Activated CD8-positive, alpha-beta T cell treated with anti-CD3 and anti-CD28 coated beads for 36 hours (primary cell): ENCODE measurements at regions not wholly inside any gene's neighbourhood (a gene's known extent, or its start where the extent isn't known, plus 50 kb on each side); places are given as distances from the start of the nearest gene placed in this dataset.

Source experiments
- ATAC-seq: fragments of 200-7000 bp; cut with Tn5 transposase; one replicate; pipeline ENCODE4 v1.10.0; 2021; ENCODE audit warnings: mild to moderate bottlenecking, moderate library complexity
- CTCF ChIA-PET: fragments of 350-600 bp; sonication (Branson Sonifier 250); formaldehyde crosslinking; loops from one replicate; lab custom pipeline; 2021; ENCODE audit warnings: antibody characterized with exemption; lab: Charles Lee
- POLR2A ChIA-PET: fragments of 350-600 bp; sonication (Branson Sonifier 250); formaldehyde crosslinking; loops from one replicate; lab custom pipeline; 2021; ENCODE audit warnings: antibody characterized with exemption; lab: Charles Lee
- DNase-seq: peaks from one replicate; pipeline ENCODE4 v3.0.0-alpha.2; 2020
- H3K27ac Mint-ChIP-seq: one replicate; pipeline ENCODE4 v1.8.0; 2021; ENCODE audit warnings: mild to moderate bottlenecking, mixed read lengths
- H3K27me3 Mint-ChIP-seq: one replicate; pipeline ENCODE4 v1.8.0; 2021; ENCODE audit warnings: mixed read lengths
- H3K36me3 Mint-ChIP-seq: one replicate; pipeline ENCODE4 v1.8.0; 2021; ENCODE audit warnings: low read depth, mixed read lengths
- H3K4me1 Mint-ChIP-seq: one replicate; pipeline ENCODE4 v1.8.0; 2021; ENCODE audit warnings: low read depth, mixed read lengths
- H3K4me3 Mint-ChIP-seq: one replicate; pipeline ENCODE4 v1.8.0; 2021; ENCODE audit warnings: mild to moderate bottlenecking, moderate library complexity, mixed read lengths
- H3K9me3 Mint-ChIP-seq: one replicate; pipeline ENCODE4 v1.8.0; 2021; ENCODE audit warnings: mixed read lengths
- intact Hi-C: fragments of 100-400 bp; cut with micrococcal nuclease; formaldehyde crosslinking; loops from one replicate; pipeline ENCODE4 v1.10.0; 2022
- TF ChIP-seq, protein P1 (sequence below): fragments of 200-600 bp; IDR thresholded peaks from one replicate; pipeline ENCODE4 v1.8.0; 2022; ENCODE audit warnings: antibody characterized with exemption, mild to moderate bottlenecking

GRCh38 chr9:7957803-7958202 lies 158.2 kb upstream of the DMAC1 start:
- CTCF ChIA-PET = interaction anchor here (0.8 kb wide), 1 partner anchor 110 kb away, joined by 4 read pairs; no protein-coding TSS in a partner anchor
- Mint-ChIP-seq H3K4me3 (no peak overlapping the region), H3K36me3 (no peaks in the 10 kb centered on the region), H3K4me1 (peaks cover 8% of the 10 kb centered on the region), H3K9me3 (no peaks in the 10 kb centered on the region), H3K27ac (no peak overlapping the region), H3K27me3 (no peaks in the 10 kb centered on the region)
- ATAC-seq = no peak
- TF ChIP-seq, protein P1, sequence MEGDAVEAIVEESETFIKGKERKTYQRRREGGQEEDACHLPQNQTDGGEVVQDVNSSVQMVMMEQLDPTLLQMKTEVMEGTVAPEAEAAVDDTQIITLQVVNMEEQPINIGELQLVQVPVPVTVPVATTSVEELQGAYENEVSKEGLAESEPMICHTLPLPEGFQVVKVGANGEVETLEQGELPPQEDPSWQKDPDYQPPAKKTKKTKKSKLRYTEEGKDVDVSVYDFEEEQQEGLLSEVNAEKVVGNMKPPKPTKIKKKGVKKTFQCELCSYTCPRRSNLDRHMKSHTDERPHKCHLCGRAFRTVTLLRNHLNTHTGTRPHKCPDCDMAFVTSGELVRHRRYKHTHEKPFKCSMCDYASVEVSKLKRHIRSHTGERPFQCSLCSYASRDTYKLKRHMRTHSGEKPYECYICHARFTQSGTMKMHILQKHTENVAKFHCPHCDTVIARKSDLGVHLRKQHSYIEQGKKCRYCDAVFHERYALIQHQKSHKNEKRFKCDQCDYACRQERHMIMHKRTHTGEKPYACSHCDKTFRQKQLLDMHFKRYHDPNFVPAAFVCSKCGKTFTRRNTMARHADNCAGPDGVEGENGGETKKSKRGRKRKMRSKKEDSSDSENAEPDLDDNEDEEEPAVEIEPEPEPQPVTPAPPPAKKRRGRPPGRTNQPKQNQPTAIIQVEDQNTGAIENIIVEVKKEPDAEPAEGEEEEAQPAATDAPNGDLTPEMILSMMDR = no peak
- intact Hi-C loops = no loop called here
- DNase-seq = no peak
- POLR2A ChIA-PET = no interaction called here

GRCh38 chr9:7947577-7947976 lies 148.0 kb upstream of the DMAC1 start:
- no peaks in the 10 kb centered on the region for H3K27me3 Mint-ChIP-seq
- no peaks in the 10 kb centered on the region for H3K9me3 Mint-ChIP-seq
- intact Hi-C loops = no loop called here
- no peak overlapping the region for H3K27ac Mint-ChIP-seq
- ChIA-PET POLR2A (no interaction called here), CTCF (no interaction called here)
- ATAC-seq = no peak
- peaks cover 6% of the 10 kb centered on the region for H3K4me1 Mint-ChIP-seq
- H3K4me3 Mint-ChIP-seq = no peak overlapping the region
- TF ChIP-seq, protein P1 = no peak
- H3K36me3 Mint-ChIP-seq = no peaks in the 10 kb centered on the region
- DNase-seq = no peak

DNA sequence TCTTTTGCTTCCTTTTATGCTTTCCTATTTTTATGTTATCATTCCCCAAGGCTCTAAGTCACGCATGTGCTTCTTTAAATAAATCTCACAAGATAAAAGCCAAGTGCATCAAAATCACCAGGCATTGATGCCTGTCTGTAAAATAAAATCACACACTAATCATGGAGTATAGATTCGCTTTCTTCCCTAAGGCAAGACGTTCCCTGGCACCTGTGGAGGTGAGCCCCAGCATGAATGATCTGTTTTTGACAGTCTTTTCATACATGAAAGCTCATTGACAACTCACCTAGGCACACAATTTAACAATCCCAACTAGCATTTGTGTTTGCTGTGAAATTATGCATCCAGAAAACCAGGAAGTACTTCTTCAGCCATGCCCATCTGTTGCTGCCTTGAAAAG lies 146.9 kb upstream of the DMAC1 start:
- Mint-ChIP-seq H3K4me3 (no peak overlapping the region), H3K27me3 (no peaks in the 10 kb centered on the region), H3K27ac (no peak overlapping the region), H3K9me3 (no peaks in the 10 kb centered on the region), H3K36me3 (no peaks in the 10 kb centered on the region), H3K4me1 (peaks cover 6% of the 10 kb centered on the region)
- POLR2A ChIA-PET = interaction anchor here (0.5 kb wide), 1 partner anchor 146 kb away, joined by 3 read pairs; no protein-coding TSS in a partner anchor
- intact Hi-C loops = no loop called here
- ATAC-seq (no peak), DNase-seq (no peak)
- TF ChIP-seq, protein P1 = no peak
- CTCF ChIA-PET = no interaction called here

DNA sequence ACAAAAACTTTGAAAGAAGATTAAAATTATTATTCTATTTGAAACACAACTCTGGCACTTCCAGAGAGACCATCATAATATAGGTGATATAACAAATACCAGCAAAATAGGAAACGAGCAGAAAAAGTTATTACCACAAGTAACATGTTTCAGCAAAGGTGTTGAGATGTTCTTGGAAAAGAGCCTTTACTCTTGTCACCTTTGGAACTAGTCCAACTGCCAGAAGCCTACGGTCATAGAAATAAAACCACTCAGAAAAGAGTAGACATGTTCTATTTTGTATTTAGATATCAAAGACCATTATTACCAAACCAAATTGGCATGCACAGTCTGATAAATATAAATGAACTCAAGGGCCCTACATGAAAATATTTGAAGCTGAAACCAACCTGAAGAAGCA lies 145.0 kb upstream of the DMAC1 start:
- Mint-ChIP-seq H3K4me3 (no peak overlapping the region), H3K27me3 (no peaks in the 10 kb centered on the region), H3K9me3 (peaks cover 8% of the 10 kb centered on the region), H3K4me1 (peaks cover 6% of the 10 kb centered on the region), H3K36me3 (peaks cover 2% of the 10 kb centered on the region), H3K27ac (no peak overlapping the region)
- TF ChIP-seq, protein P1 = no peak
- CTCF ChIA-PET = no interaction called here
- ATAC-seq = no peak
- no peak for DNase-seq
- intact Hi-C loops = no loop called here
- POLR2A ChIA-PET = no interaction called here

DNA sequence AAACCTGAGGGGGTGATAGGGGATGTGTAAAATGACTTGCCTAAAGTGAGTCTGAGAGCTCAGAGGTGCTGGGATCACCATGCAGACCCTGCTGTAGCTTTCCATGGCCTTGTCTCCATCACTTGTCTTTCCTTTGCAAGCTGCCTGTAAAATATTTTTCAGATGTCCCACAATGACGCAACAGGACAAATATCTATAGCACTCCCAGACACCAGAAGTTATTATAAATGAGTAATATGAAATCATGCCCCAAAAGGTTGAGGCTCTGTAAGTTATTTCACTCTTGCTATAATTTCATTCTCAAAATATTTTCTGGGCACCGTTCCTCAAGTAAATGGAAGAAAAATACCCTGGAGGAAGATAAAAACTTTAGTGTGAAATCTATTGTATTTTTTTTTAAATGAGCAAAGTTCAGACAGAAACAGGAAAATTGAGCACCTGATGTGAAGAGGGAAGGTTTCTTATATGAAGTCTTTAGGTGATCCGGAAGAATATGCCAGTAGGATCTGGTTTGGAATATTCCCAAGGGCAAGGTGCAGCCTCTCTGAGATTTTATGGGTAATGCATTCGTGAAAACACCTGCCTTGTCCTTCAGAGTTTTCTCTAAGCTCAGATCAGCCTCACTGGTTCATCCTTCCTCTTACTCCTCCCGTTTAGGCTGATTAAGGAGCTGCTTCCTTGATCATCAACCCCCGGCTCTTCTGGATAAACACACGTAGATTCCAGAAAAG lies 138.3 kb upstream of the DMAC1 start:
- no peaks in the 10 kb centered on the region for H3K27me3 Mint-ChIP-seq
- ATAC-seq (no peak), DNase-seq (no peak)
- H3K27ac Mint-ChIP-seq = no peak overlapping the region
- ChIA-PET CTCF (no interaction called here), POLR2A (no interaction called here)
- no peak overlapping the region for H3K4me3 Mint-ChIP-seq
- H3K4me1 Mint-ChIP-seq = peaks cover 19% of the 10 kb centered on the region
- intact Hi-C loops = loop anchor here (5.0 kb wide), 1 partner anchor 39 kb away; no protein-coding TSS in a partner anchor
- peaks cover 4% of the 10 kb centered on the region for H3K36me3 Mint-ChIP-seq
- peaks cover 10% of the 10 kb centered on the region for H3K9me3 Mint-ChIP-seq
- TF ChIP-seq, protein P1 = no peak
